Parathyroid adenoma (tissue), 2 donors: ENCODE measurements at regions not wholly inside any gene's neighbourhood (a gene's known extent, or its start where the extent isn't known, plus 50 kb on each side); places are given as distances from the start of the nearest gene placed in this dataset.

Experiments used
- H2AFZ ChIP-seq: fragments of 300-600 bp; sonication (generic); one replicate; pipeline ENCODE4 v1.7.0; 2017; ENCODE audit warnings: antibody characterized with exemption, mild to moderate bottlenecking
- H3K27ac ChIP-seq: fragments of 300-600 bp; sonication (generic); one replicate; pipeline ENCODE4 v1.7.0; 2017
- H3K27me3 ChIP-seq: fragments of 300-600 bp; sonication (generic); one replicate; pipeline ENCODE4 v1.7.0; 2017; ENCODE audit warnings: low read length; ENCODE audit not compliant: control insufficient read depth, insufficient read depth
- H3K36me3 ChIP-seq: fragments of 300-600 bp; sonication (generic); one replicate; pipeline ENCODE4 v1.7.0; 2017; ENCODE audit warnings: low read length; ENCODE audit not compliant: control insufficient read depth, insufficient read depth
- H3K4me1 ChIP-seq: fragments of 300-600 bp; sonication (generic); one replicate; pipeline ENCODE4 v1.7.0; 2017; ENCODE audit warnings: control low read depth
- H3K4me2 ChIP-seq: fragments of 300-600 bp; sonication (generic); one replicate; pipeline ENCODE4 v1.7.0; 2017; ENCODE audit warnings: low read length
- H3K4me3 ChIP-seq: fragments of 300-600 bp; sonication (generic); one replicate; pipeline ENCODE4 v1.7.0; 2017; ENCODE audit warnings: low read depth, low read length
- H3K79me2 ChIP-seq: fragments of 300-600 bp; sonication (generic); one replicate; pipeline ENCODE4 v1.7.0; 2017; ENCODE audit warnings: control low read depth
- H3K9ac ChIP-seq: fragments of 300-600 bp; sonication (generic); one replicate; pipeline ENCODE4 v1.7.0; 2017; ENCODE audit warnings: mild to moderate bottlenecking
- H3K9me3 ChIP-seq: fragments of 300-600 bp; sonication (generic); one replicate; pipeline ENCODE4 v1.7.0; 2017; ENCODE audit warnings: low read length; ENCODE audit not compliant: control insufficient read depth
- CTCF ChIP-seq: fragments of 300-600 bp; sonication (generic); IDR thresholded peaks from one replicate; pipeline ENCODE4 v1.7.0; 2017; ENCODE audit warnings: antibody characterized with exemption, mild to moderate bottlenecking
- donor health status: primary hyperparathyroidism.

GRCh38 chr6:168883410-168884049 lies 370.1 kb downstream of the THBS2 start:
- Histone ChIP-seq H3K9me3 (no peaks in the 10 kb centered on the region), H3K36me3 (no peaks in the 10 kb centered on the region), H3K4me2 (no peak overlapping the region), H3K79me2 (no peaks in the 10 kb centered on the region), H3K27ac (no peak overlapping the region), H3K4me3 (no peak overlapping the region), H3K27me3 (no peaks in the 10 kb centered on the region), H2AFZ (no peak overlapping the region), H3K4me1 (no peaks in the 10 kb centered on the region), H3K9ac (no peak overlapping the region)
- no peak for TF ChIP-seq CTCF

- no peak overlapping the region for H3K9ac ChIP-seq
- no peaks in the 10 kb centered on the region for H3K27me3 ChIP-seq
- H3K4me2 ChIP-seq, result no peak overlapping the region
- no peak for TF ChIP-seq CTCF
- H3K27ac ChIP-seq, result no peak overlapping the region
- H3K36me3 ChIP-seq, result no peaks in the 10 kb centered on the region
- no peak overlapping the region for H2AFZ ChIP-seq
- H3K9me3 ChIP-seq, result no peaks in the 10 kb centered on the region
- H3K4me3 ChIP-seq, result no peak overlapping the region
- no peaks in the 10 kb centered on the region for H3K4me1 ChIP-seq
- H3K79me2 ChIP-seq, result no peaks in the 10 kb centered on the region
These were observed 373.4 kb downstream of the THBS2 start for GRCh38 chr6:168880271-168880670.

- H3K9me3 ChIP-seq, result no peaks in the 10 kb centered on the region
- H3K27me3 ChIP-seq, result no peaks in the 10 kb centered on the region
- H3K27ac ChIP-seq, result no peak overlapping the region
- H3K9ac ChIP-seq, result no peak overlapping the region
- H3K4me1 ChIP-seq, result no peaks in the 10 kb centered on the region
- H3K36me3 ChIP-seq, result no peaks in the 10 kb centered on the region
- no peak for TF ChIP-seq CTCF
- H3K4me3 ChIP-seq, result no peak overlapping the region
- no peaks in the 10 kb centered on the region for H3K79me2 ChIP-seq
- H3K4me2 ChIP-seq, result no peak overlapping the region
- H2AFZ ChIP-seq, result no peak overlapping the region
These were observed 375.8 kb downstream of the THBS2 start for GRCh38 chr6:168877821-168878282.

GRCh38 chr6:168876956-168877355 lies 376.7 kb downstream of the THBS2 start:
- Histone ChIP-seq H2AFZ (no peak overlapping the region), H3K4me2 (no peak overlapping the region), H3K27me3 (no peaks in the 10 kb centered on the region), H3K9ac (no peak overlapping the region), H3K9me3 (no peaks in the 10 kb centered on the region), H3K4me3 (no peak overlapping the region), H3K36me3 (no peaks in the 10 kb centered on the region), H3K27ac (no peak overlapping the region), H3K79me2 (no peaks in the 10 kb centered on the region), H3K4me1 (no peaks in the 10 kb centered on the region)
- TF ChIP-seq CTCF, result no peak
